ENCODE measurements at regions not wholly inside any gene's neighbourhood (a gene's known extent, or its start where the extent isn't known, plus 50 kb on each side); places are given as distances from the start of the nearest gene placed in this dataset.

GRCh38 chr13:39167018-39167417 is 128.8 kb downstream of the NHLRC3 start:
- TF ChIP-seq, protein P1, sequence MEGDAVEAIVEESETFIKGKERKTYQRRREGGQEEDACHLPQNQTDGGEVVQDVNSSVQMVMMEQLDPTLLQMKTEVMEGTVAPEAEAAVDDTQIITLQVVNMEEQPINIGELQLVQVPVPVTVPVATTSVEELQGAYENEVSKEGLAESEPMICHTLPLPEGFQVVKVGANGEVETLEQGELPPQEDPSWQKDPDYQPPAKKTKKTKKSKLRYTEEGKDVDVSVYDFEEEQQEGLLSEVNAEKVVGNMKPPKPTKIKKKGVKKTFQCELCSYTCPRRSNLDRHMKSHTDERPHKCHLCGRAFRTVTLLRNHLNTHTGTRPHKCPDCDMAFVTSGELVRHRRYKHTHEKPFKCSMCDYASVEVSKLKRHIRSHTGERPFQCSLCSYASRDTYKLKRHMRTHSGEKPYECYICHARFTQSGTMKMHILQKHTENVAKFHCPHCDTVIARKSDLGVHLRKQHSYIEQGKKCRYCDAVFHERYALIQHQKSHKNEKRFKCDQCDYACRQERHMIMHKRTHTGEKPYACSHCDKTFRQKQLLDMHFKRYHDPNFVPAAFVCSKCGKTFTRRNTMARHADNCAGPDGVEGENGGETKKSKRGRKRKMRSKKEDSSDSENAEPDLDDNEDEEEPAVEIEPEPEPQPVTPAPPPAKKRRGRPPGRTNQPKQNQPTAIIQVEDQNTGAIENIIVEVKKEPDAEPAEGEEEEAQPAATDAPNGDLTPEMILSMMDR (IDR thresholded peaks at IDR 0.05): no peak
- TF ChIP-seq EP300 (IDR thresholded peaks at IDR 0.05): no peak
